A549 (cell line): ENCODE measurements at regions not wholly inside any gene's neighbourhood (a gene's known extent, or its start where the extent isn't known, plus 50 kb on each side); places are given as distances from the start of the nearest gene placed in this dataset.

Source experiments
- ATAC-seq, 2 experiments: fragments of 200-7000 bp in 1 of 2; fragments of >200 bp in 1 of 2; cut with Nextera tagmentation in 1 of 2; cut with Tn5 transposase in 1 of 2; 3 replicates each; pipeline versions ENCODE4 v1.8.0 to v1.9.1; 2018 to 2020; ENCODE audit warnings: mild to moderate bottlenecking in 1 of 2, moderate library complexity in 1 of 2
- CTCF ChIA-PET: fragments of 300-600 bp; sonication (Branson Sonifier 250); formaldehyde crosslinking; extraction: SDS; loops from one replicate; lab custom pipeline; 2021; ENCODE audit warnings: antibody characterized with exemption, inconsistent platforms; lab: Yijun Ruan, JAX
- POLR2A ChIA-PET: fragments of 350-600 bp; formaldehyde crosslinking; extraction: SDS; loops from one replicate; lab custom pipeline; 2021; ENCODE audit warnings: antibody characterized with exemption, inconsistent platforms; lab: Yijun Ruan, JAX
- DNase-seq, 2 experiments: peaks; one replicate each; pipeline versions ENCODE4 v3.0.0 to v3.0.0-alpha.2; 2011 to 2016; ENCODE audit warnings: low read depth in 1 of 2, low spot score in 1 of 2
- FAIRE-seq: peaks from 2 replicates; lab custom pipeline; 2011; peaks lifted over from hg19 to GRCh38; lab: Jason Lieb, UNC
- H3K27ac ChIP-seq, 2 experiments: fragments of >200 bp; sonication (Bioruptor Twin); formaldehyde crosslinking; 3 replicates each; pipeline ENCODE4 v1.5.1; 2016 to 2017
- H3K4me1 ChIP-seq: fragments of >200 bp; sonication (Bioruptor Twin); formaldehyde crosslinking; 3 replicates; pipeline ENCODE4 v1.6.1; 2016
- H3K4me2 ChIP-seq: fragments of >200 bp; sonication (Bioruptor Twin); formaldehyde crosslinking; 3 replicates; pipeline ENCODE4 v1.6.1; 2016
- H3K4me3 ChIP-seq: fragments of >200 bp; sonication (Bioruptor Twin); formaldehyde crosslinking; 3 replicates; pipeline ENCODE4 v1.5.1; 2016
- H3K9me3 ChIP-seq: fragments of >200 bp; sonication (Bioruptor Twin); formaldehyde crosslinking; 3 replicates; pipeline ENCODE4 v1.6.1; 2016
- ATOH8 ChIP-seq: fragments of 250-450 bp; sonication (Bioruptor Pico); IDR thresholded peaks from 2 replicates; pipeline ENCODE4 v1.5.0; 2020; ENCODE audit warnings: low read depth, mild to moderate bottlenecking, moderate library complexity
- BCL3 ChIP-seq: fragments of >200 bp; sonication (Bioruptor Twin); formaldehyde crosslinking; IDR thresholded peaks from 3 replicates; pipeline ENCODE4 v1.6.1; 2016
- CBX2 ChIP-seq: fragments of 200-600 bp; sonication (generic); IDR thresholded peaks from 2 replicates; pipeline ENCODE4 v1.6.1; 2016; ENCODE audit warnings: low read depth, mild to moderate bottlenecking, borderline replicate concordance
- CEBPB ChIP-seq, 2 experiments: fragments of >200 bp in 1 of 2; sonication (Bioruptor Twin) in 1 of 2; formaldehyde crosslinking in 1 of 2; IDR thresholded peaks; 2 replicates each; pipeline ENCODE4 v1.6.1; 2012 to 2016
- CHD2 ChIP-seq: fragments of 150-350 bp; IDR thresholded peaks from 2 replicates; pipeline ENCODE4 v1.6.1; 2014; ENCODE audit warnings: low read length; ENCODE audit not compliant: partially characterized antibody
- EHF ChIP-seq: fragments of 250-450 bp; sonication (Bioruptor Pico); IDR thresholded peaks from 2 replicates; pipeline ENCODE4 v1.5.0; 2020; ENCODE audit warnings: mild to moderate bottlenecking
- ESRRA ChIP-seq: fragments of 150-350 bp; IDR thresholded peaks from 2 replicates; pipeline ENCODE4 v1.6.1; 2014; ENCODE audit warnings: mild to moderate bottlenecking, low read length, borderline replicate concordance
- FOSB ChIP-seq: fragments of 250-450 bp; sonication (Bioruptor Pico); IDR thresholded peaks from 2 replicates; pipeline ENCODE4 v1.5.0; 2020; ENCODE audit warnings: mild to moderate bottlenecking, moderate library complexity
- FOXS1 ChIP-seq: fragments of 250-450 bp; sonication (Bioruptor Pico); IDR thresholded peaks from 2 replicates; pipeline ENCODE4 v1.5.0; 2020; ENCODE audit warnings: mild to moderate bottlenecking, moderate library complexity
- GATA3 ChIP-seq: IDR thresholded peaks from 2 replicates; pipeline ENCODE4 v1.6.1; 2012; ENCODE audit warnings: borderline replicate concordance
- HDAC2 ChIP-seq: fragments of 200-600 bp; sonication (generic); IDR thresholded peaks from 2 replicates; pipeline ENCODE4 v1.6.1; 2016
- HMGXB4 ChIP-seq: fragments of 250-450 bp; sonication (Bioruptor Pico); IDR thresholded peaks from 2 replicates; pipeline ENCODE4 v1.5.0; 2021; ENCODE audit warnings: mild to moderate bottlenecking, moderate library complexity, borderline replicate concordance
- HOXA7 ChIP-seq: fragments of 250-450 bp; sonication (Bioruptor Pico); IDR thresholded peaks from 2 replicates; pipeline ENCODE4 v1.5.0; 2020; ENCODE audit warnings: mild to moderate bottlenecking, moderate library complexity
- JUNB ChIP-seq: fragments of >200 bp; sonication (Bioruptor Twin); formaldehyde crosslinking; IDR thresholded peaks from 2 replicates; pipeline ENCODE4 v1.6.1; 2016
- MAX ChIP-seq: IDR thresholded peaks from 2 replicates; pipeline ENCODE4 v1.6.1; 2012
- MAZ ChIP-seq: fragments of 150-350 bp; IDR thresholded peaks from 2 replicates; pipeline ENCODE4 v1.6.1; 2014; ENCODE audit warnings: antibody characterized with exemption, low read depth, low read length, borderline replicate concordance
- MYC ChIP-seq: IDR thresholded peaks from 2 replicates; pipeline ENCODE4 v1.6.1; 2012; ENCODE audit warnings: mild to moderate bottlenecking, inconsistent platforms, low read length, improper control_type of control experiment, borderline replicate concordance
- PBX3 ChIP-seq: IDR thresholded peaks from 2 replicates; pipeline ENCODE4 v1.6.1; 2012
- POLR2A ChIP-seq: IDR thresholded peaks from 2 replicates; pipeline ENCODE4 v1.6.1; 2012; ENCODE audit warnings: mild to moderate bottlenecking, low read length
- RARB ChIP-seq: fragments of 250-450 bp; sonication (Bioruptor Pico); IDR thresholded peaks from 2 replicates; pipeline ENCODE4 v1.8.0; 2021; ENCODE audit warnings: mild to moderate bottlenecking, moderate library complexity
- RCOR1 ChIP-seq: fragments of 150-350 bp; IDR thresholded peaks from 2 replicates; pipeline ENCODE4 v1.6.1; 2014; ENCODE audit warnings: antibody characterized with exemption, low read length, low read depth
- RNF2 ChIP-seq: fragments of 200-600 bp; sonication (generic); IDR thresholded peaks from 2 replicates; pipeline ENCODE4 v1.6.1; 2016; ENCODE audit warnings: low read depth, mild to moderate bottlenecking, antibody characterized with exemption, moderate library complexity, borderline replicate concordance
- SREBF2 ChIP-seq: fragments of 450-650 bp; IDR thresholded peaks from 2 replicates; pipeline ENCODE4 v1.6.1; 2014; ENCODE audit warnings: mild to moderate bottlenecking, moderate library complexity
- TP53 ChIP-seq: fragments of 250-450 bp; sonication (Bioruptor Pico); IDR thresholded peaks from 2 replicates; pipeline ENCODE4 v1.5.0; 2021; ENCODE audit warnings: mild to moderate bottlenecking, moderate library complexity
- ZC3H11A ChIP-seq: fragments of 450-650 bp; IDR thresholded peaks from 2 replicates; pipeline ENCODE4 v1.6.1; 2014; ENCODE audit warnings: antibody characterized with exemption, mild to moderate bottlenecking
- ZNF302 ChIP-seq: fragments of 250-450 bp; sonication (Bioruptor Pico); IDR thresholded peaks from 2 replicates; pipeline ENCODE4 v1.9.0; 2021; ENCODE audit warnings: inconsistent platforms, mild to moderate bottlenecking, moderate library complexity
- WGBS: methylation state at CpG from one replicate; pipeline ENCODE4 v1.1.6; 2017; ENCODE audit errors: missing lambda C conversion rate; 5-methylcytosine and 5-hydroxymethylcytosine counted together

DNA sequence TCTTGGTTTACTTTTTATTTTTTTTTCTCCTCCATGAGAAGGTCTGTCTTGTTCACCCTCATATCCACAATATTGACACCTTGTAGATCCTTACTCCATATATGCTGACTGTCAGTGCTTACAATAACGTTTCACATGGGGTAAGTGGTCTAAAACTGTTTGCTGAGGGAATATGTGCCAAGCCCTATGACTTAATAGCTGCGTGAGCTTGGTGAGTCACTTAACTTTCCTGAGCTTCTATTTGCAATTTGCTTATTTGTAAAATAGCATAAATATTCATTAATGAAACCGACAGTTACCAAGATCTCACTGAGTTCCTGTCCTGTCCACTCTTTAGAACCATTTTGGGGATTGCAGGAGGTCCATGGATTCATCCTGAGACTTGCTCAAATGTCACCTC, 190.7 kb downstream of the CCT6B start:
- WGBS = under 1% methylated on average over 3 of the region's 3 CpGs
- DNase-seq = no peak
- H3K4me3 ChIP-seq = no peak overlapping the region
- POLR2A ChIA-PET = no interaction called here
- TF ChIP-seq MAX (no peak), BCL3 (no peak), RARB (no peak), CBX2 (no peak)
- TF ChIP-seq, all 56 proteins: peak for 0
- no peak for ATAC-seq
- H3K4me1 ChIP-seq = no peaks in the 10 kb centered on the region
- no peak overlapping the region for H3K4me2 ChIP-seq
- H3K27ac ChIP-seq = no peak overlapping the region
- CTCF ChIA-PET = no interaction called here
- FAIRE-seq = no peak
- no peaks in the 10 kb centered on the region; the same call in 2 of the 3 replicates for H3K9me3 ChIP-seq

GRCh38 chr17:34769899-34770298, 190.5 kb downstream of the TMEM132E start:
- no peak overlapping the region for H3K27ac ChIP-seq
- TF ChIP-seq ZNF302 = no peak
- no peak for TF ChIP-seq RARB
- no peak for TF ChIP-seq POLR2A
- no peak for TF ChIP-seq MYC
- no peak for TF ChIP-seq RNF2
- TF ChIP-seq PBX3 = no peak
- no peak for TF ChIP-seq CEBPB (IDR thresholded peaks at IDR 0.05)
- no peak for TF ChIP-seq FOSB (CRISPR knock-in tag)
- TF ChIP-seq HOXA7 (CRISPR knock-in tag) = no peak
- H3K4me2 ChIP-seq = no peak overlapping the region
- no peak overlapping the region for H3K4me3 ChIP-seq
- no peak for FAIRE-seq
- H3K9me3 ChIP-seq = no peaks in the 10 kb centered on the region; the same call in 2 of the 3 replicates
- ChIA-PET POLR2A (no interaction called here), CTCF (interaction anchor here (0.6 kb wide), 1 partner anchor 1081 kb away, joined by 4 read pairs; no protein-coding TSS in a partner anchor)
- no peaks in the 10 kb centered on the region for H3K4me1 ChIP-seq
- WGBS = 4% methylated on average over 2 of the region's 2 CpGs
- no peak for DNase-seq
- ATAC-seq = no peak

- TF ChIP-seq GATA3 (no peak), TP53 (no peak), CEBPB (IDR thresholded peaks at IDR 0.05) (no peak), EHF (no peak), PBX3 (no peak), HOXA7 (CRISPR knock-in tag) (no peak), FOXS1 (no peak), HMGXB4 (CRISPR knock-in tag) (no peak), ESRRA (no peak), MAZ (no peak), HDAC2 (no peak), POLR2A (no peak), CHD2 (no peak), ATOH8 (CRISPR knock-in tag) (no peak), ZC3H11A (no peak), RCOR1 (no peak), JUNB (no peak), RNF2 (no peak), SREBF2 (no peak)
- Histone ChIP-seq H3K4me1 (no peaks in the 10 kb centered on the region), H3K9me3 (no peaks in the 10 kb centered on the region; the same call in 2 of the 3 replicates), H3K4me3 (no peak overlapping the region), H3K27ac (no peak overlapping the region), H3K4me2 (no peak overlapping the region)
- DNase-seq (no peak), ATAC-seq (no peak), FAIRE-seq (no peak)
- 3% methylated on average over 2 of the region's 2 CpGs for WGBS
- ChIA-PET POLR2A (no interaction called here), CTCF (no interaction called here)
Measured at GRCh38 chr17:34769049-34769448, 189.7 kb downstream of the TMEM132E start.
